ENCODE measurements at regions not wholly inside any gene's neighbourhood (a gene's known extent, or its start where the extent isn't known, plus 50 kb on each side); places are given as distances from the start of the nearest gene placed in this dataset.

GRCh38 chr4:157957905-157958304 is 214.9 kb downstream of the GASK1B start:
- DNase-seq, result no peak

- DNase-seq, result no peak
Measured at GRCh38 chr4:157942017-157942416, 230.8 kb downstream of the GASK1B start.

GRCh38 chr4:157934151-157934550 is 238.7 kb downstream of the GASK1B start:
- DNase-seq, result no peak

GRCh38 chr4:157932936-157933335 is 239.9 kb downstream of the GASK1B start:
- no peak for DNase-seq

GRCh38 chr4:157929486-157929885 is 243.3 kb downstream of the GASK1B start:
- DNase-seq, result no peak

- DNase-seq, result no peak
Measured at GRCh38 chr4:157918036-157918832, 254.6 kb downstream of the GASK1B start.

- DNase-seq, result no peak
Measured at GRCh38 chr4:157912212-157912611, 260.6 kb downstream of the GASK1B start.

- DNase-seq, result no peak
Measured at GRCh38 chr4:157911662-157912061, 261.2 kb downstream of the GASK1B start.

GRCh38 chr4:157908691-157909090 is 264.1 kb downstream of the GASK1B start:
- no peak for DNase-seq

GRCh38 chr4:157908031-157908430 is 264.8 kb downstream of the GASK1B start:
- no peak for DNase-seq

- DNase-seq, result no peak
Measured at GRCh38 chr4:157907226-157907946, 265.4 kb downstream of the GASK1B start.

GRCh38 chr4:157898836-157899605 is 273.8 kb downstream of the GASK1B start:
- DNase-seq, result no peak

GRCh38 chr4:157897855-157898370 is 274.9 kb downstream of the GASK1B start:
- no peak for DNase-seq

GRCh38 chr4:157896726-157897125 is 276.1 kb downstream of the GASK1B start:
- no peak for DNase-seq

GRCh38 chr4:157895205-157895604 is 277.6 kb downstream of the GASK1B start:
- no peak for DNase-seq

- DNase-seq, result no peak
Measured at GRCh38 chr4:157889788-157890187, 283.0 kb downstream of the GASK1B start.

GRCh38 chr4:157888281-157888680 is 284.5 kb downstream of the GASK1B start:
- no peak for DNase-seq

- no peak for DNase-seq
Measured at GRCh38 chr4:157887316-157887715, 285.5 kb downstream of the GASK1B start.

GRCh38 chr4:157886645-157887044 is 286.2 kb downstream of the GASK1B start:
- no peak for DNase-seq

GRCh38 chr4:157885811-157886210 is 287.0 kb downstream of the GASK1B start:
- DNase-seq, result no peak

- DNase-seq, result no peak
Measured at GRCh38 chr4:157882901-157883300, 289.9 kb downstream of the GASK1B start.

GRCh38 chr4:157880761-157881160 is 292.1 kb downstream of the GASK1B start:
- DNase-seq, result no peak

GRCh38 chr4:157854819-157855218 is 318.0 kb downstream of the GASK1B start:
- DNase-seq, result no peak

All from stimulated activated naive CD4-positive, alpha-beta T cell treated with Interleukin-2 at 50 U/mL for 16 hours (primary cell).